PC-9 (cell line): ENCODE measurements at regions not wholly inside any gene's neighbourhood (a gene's known extent, or its start where the extent isn't known, plus 50 kb on each side); places are given as distances from the start of the nearest gene placed in this dataset.

Experiments
- BruUV-seq: library from RNA; stranded (reverse); fragments of 400-500 nt; replicated peaks from 2 replicates; lab custom pipeline; 2021; lab: Mats Ljungman, UMichigan
- CTCF ChIA-PET: fragments of 300-600 bp; sonication (Branson Sonifier 250); formaldehyde crosslinking; loops from one replicate; lab custom pipeline; 2022; ENCODE audit warnings: antibody characterized with exemption; lab: Charles Lee
- POLR2A ChIA-PET: fragments of 300-600 bp; sonication (Branson Sonifier 250); formaldehyde crosslinking; loops from one replicate; lab custom pipeline; 2022; ENCODE audit warnings: antibody characterized with exemption; ENCODE audit not compliant: unreplicated experiment; lab: Charles Lee
- DNase-seq, 2 experiments: peaks; one replicate each; pipeline versions ENCODE4 v3.0.0 to v3.0.0-alpha.2; 2015 to 2022; ENCODE audit warnings: mixed read lengths in 1 of 2
- H2AFZ ChIP-seq: fragments of 200-600 bp; sonication (generic); 2 replicates; pipeline ENCODE4 v1.8.1; 2017; ENCODE audit warnings: antibody characterized with exemption
- H3F3A ChIP-seq: fragments of 200-600 bp; sonication (generic); 2 replicates; pipeline ENCODE4 v1.8.1; 2017; ENCODE audit warnings: antibody characterized with exemption, mild to moderate bottlenecking, low read depth; ENCODE audit not compliant: insufficient read depth
- H3K27ac ChIP-seq: fragments of 200-600 bp; sonication (generic); 2 replicates; pipeline ENCODE4 v1.6.1; 2016; ENCODE audit warnings: mixed run types
- H3K27me3 ChIP-seq: fragments of 200-600 bp; sonication (generic); 2 replicates; pipeline ENCODE4 v1.6.1; 2016; ENCODE audit warnings: low read depth, mixed run types; ENCODE audit not compliant: insufficient read depth
- H3K36me3 ChIP-seq: fragments of 200-600 bp; sonication (generic); 2 replicates; pipeline ENCODE4 v1.6.1; 2016; ENCODE audit warnings: low read depth, mixed run types
- H3K4me1 ChIP-seq: fragments of 200-600 bp; sonication (generic); replicated peaks from 2 replicates; pipeline ENCODE4 v1.6.1; 2016; ENCODE audit warnings: mixed run types; ENCODE audit not compliant: insufficient read depth
- H3K4me2 ChIP-seq: fragments of 200-600 bp; sonication (generic); 2 replicates; pipeline ENCODE4 v1.6.1; 2017; ENCODE audit warnings: mixed run types
- H3K4me3 ChIP-seq: fragments of 200-600 bp; sonication (generic); 2 replicates; pipeline ENCODE4 v1.6.1; 2016; ENCODE audit warnings: mixed run types
- H3K79me2 ChIP-seq: fragments of 200-600 bp; sonication (generic); 2 replicates; pipeline ENCODE4 v1.6.1; 2017; ENCODE audit warnings: low read depth, mixed run types
- H3K9me2 ChIP-seq: fragments of 200-600 bp; sonication (generic); 2 replicates; pipeline ENCODE4 v1.8.1; 2017; ENCODE audit warnings: mild to moderate bottlenecking; ENCODE audit not compliant: insufficient read depth
- H3K9me3 ChIP-seq: fragments of 200-600 bp; sonication (generic); 2 replicates; pipeline ENCODE4 v1.8.1; 2016; ENCODE audit warnings: low read depth; ENCODE audit not compliant: insufficient read depth
- H4K20me1 ChIP-seq: fragments of 200-600 bp; sonication (generic); 2 replicates; pipeline ENCODE4 v1.8.1; 2017; ENCODE audit not compliant: insufficient read depth
- EZH2 ChIP-seq: fragments of 200-600 bp; sonication (generic); IDR thresholded peaks from 2 replicates; pipeline ENCODE4 v1.8.0; 2017; ENCODE audit warnings: antibody characterized with exemption, low read depth
- intact Hi-C: fragments of 100-400 bp; cut with micrococcal nuclease; formaldehyde crosslinking; loops from one replicate; pipeline ENCODE4 v1.10.0; 2022; ENCODE audit not compliant: unreplicated experiment
- TF ChIP-seq, protein P1 (sequence below): fragments of 200-600 bp; sonication (generic); conservative IDR thresholded peaks from 2 replicates; pipeline ENCODE4 v1.6.1; 2017; ENCODE audit warnings: mixed run types, antibody characterized with exemption, mild to moderate bottlenecking, moderate library complexity

- Histone ChIP-seq H3K4me1 (no peaks in the 10 kb centered on the region), H3K79me2 (no peaks in the 10 kb centered on the region), H3K36me3 (no peaks in the 10 kb centered on the region), H3K9me3 (no peaks in the 10 kb centered on the region), H3K4me3 (no peak overlapping the region), H3K27me3 (no peaks in the 10 kb centered on the region), H4K20me1 (no peaks in the 10 kb centered on the region), H3K27ac (no peak overlapping the region), H2AFZ (no peak overlapping the region), H3F3A (no peaks in the 10 kb centered on the region), H3K9me2 (no peaks in the 10 kb centered on the region; the same call in 1 of the 2 replicates), H3K4me2 (no peak overlapping the region)
- DNase-seq = no peak
- TF ChIP-seq, protein P1, sequence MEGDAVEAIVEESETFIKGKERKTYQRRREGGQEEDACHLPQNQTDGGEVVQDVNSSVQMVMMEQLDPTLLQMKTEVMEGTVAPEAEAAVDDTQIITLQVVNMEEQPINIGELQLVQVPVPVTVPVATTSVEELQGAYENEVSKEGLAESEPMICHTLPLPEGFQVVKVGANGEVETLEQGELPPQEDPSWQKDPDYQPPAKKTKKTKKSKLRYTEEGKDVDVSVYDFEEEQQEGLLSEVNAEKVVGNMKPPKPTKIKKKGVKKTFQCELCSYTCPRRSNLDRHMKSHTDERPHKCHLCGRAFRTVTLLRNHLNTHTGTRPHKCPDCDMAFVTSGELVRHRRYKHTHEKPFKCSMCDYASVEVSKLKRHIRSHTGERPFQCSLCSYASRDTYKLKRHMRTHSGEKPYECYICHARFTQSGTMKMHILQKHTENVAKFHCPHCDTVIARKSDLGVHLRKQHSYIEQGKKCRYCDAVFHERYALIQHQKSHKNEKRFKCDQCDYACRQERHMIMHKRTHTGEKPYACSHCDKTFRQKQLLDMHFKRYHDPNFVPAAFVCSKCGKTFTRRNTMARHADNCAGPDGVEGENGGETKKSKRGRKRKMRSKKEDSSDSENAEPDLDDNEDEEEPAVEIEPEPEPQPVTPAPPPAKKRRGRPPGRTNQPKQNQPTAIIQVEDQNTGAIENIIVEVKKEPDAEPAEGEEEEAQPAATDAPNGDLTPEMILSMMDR = no peak
- TF ChIP-seq EZH2 = no peak
- BruUV-seq = no TSS peak
- POLR2A ChIA-PET = no interaction called here
- intact Hi-C loops = no loop called here
- CTCF ChIA-PET = no interaction called here
These were observed 317.6 kb upstream of the ZNF385D start for GRCh38 chr3:22068619-22069018.

GRCh38 chr3:22088204-22088603 is 337.2 kb upstream of the ZNF385D start:
- no peak overlapping the region for H3K4me3 ChIP-seq
- no peak overlapping the region for H2AFZ ChIP-seq
- H3K4me2 ChIP-seq = no peak overlapping the region
- no peaks in the 10 kb centered on the region for H3K9me3 ChIP-seq
- intact Hi-C loops = loop anchor here (10.0 kb wide), 1 partner anchor 877 kb away; no protein-coding TSS in a partner anchor
- 0 out of 2 replicates have a peak, but pooled peaks cover 3% of the 10 kb centered on the region for H3K9me2 ChIP-seq
- no peaks in the 10 kb centered on the region for H4K20me1 ChIP-seq
- ChIA-PET CTCF (no interaction called here), POLR2A (no interaction called here)
- no peaks in the 10 kb centered on the region for H3K36me3 ChIP-seq
- no peak for DNase-seq
- H3K27ac ChIP-seq = no peak overlapping the region
- H3K27me3 ChIP-seq = no peaks in the 10 kb centered on the region
- BruUV-seq = no TSS peak
- H3F3A ChIP-seq = no peaks in the 10 kb centered on the region
- no peaks in the 10 kb centered on the region for H3K79me2 ChIP-seq
- no peaks in the 10 kb centered on the region for H3K4me1 ChIP-seq
- no peak for TF ChIP-seq EZH2
- TF ChIP-seq, protein P1 = no peak

DNA sequence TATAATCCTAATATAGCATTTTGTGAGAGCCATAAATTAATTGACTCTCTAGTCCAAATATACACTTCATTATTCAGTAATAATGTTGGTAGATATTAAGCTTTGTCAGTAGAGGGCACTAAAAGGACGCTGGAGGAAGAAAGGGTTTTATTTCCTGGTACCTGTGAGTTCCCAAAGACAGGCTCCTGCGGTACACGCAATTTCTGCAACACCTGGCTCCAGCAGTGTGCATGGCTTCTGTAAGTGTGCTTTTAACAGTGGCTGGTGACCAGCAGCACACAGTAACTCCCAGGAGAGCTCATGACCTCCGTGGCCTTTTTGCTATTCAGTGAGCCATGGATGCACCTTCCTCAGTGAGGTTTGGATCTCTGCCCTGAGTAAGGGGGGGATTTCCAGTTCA is 338.3 kb upstream of the ZNF385D start:
- DNase-seq = peak in 1 of 2 experiments; percentile 29
- no peaks in the 10 kb centered on the region for H3K4me1 ChIP-seq
- ChIA-PET CTCF (interaction anchor here (0.6 kb wide), 1 partner anchor 854 kb away, joined by 3 read pairs; no protein-coding TSS in a partner anchor), POLR2A (no interaction called here)
- H4K20me1 ChIP-seq = no peaks in the 10 kb centered on the region
- TF ChIP-seq, protein P1 = peak; percentile 68
- TF ChIP-seq EZH2 = no peak
- no peaks in the 10 kb centered on the region for H3K9me3 ChIP-seq
- H2AFZ ChIP-seq = no peak overlapping the region
- 0 out of 2 replicates have a peak, but pooled peaks cover 3% of the 10 kb centered on the region for H3K9me2 ChIP-seq
- H3K4me3 ChIP-seq = no peak overlapping the region
- intact Hi-C loops = loop anchor here (10.0 kb wide), 1 partner anchor 876 kb away; no protein-coding TSS in a partner anchor
- no peak overlapping the region for H3K27ac ChIP-seq
- peak overlapping the region; percentile 12; the same call in 1 of the 2 replicates for H3K4me2 ChIP-seq
- H3F3A ChIP-seq = no peaks in the 10 kb centered on the region
- no peaks in the 10 kb centered on the region for H3K27me3 ChIP-seq
- no peaks in the 10 kb centered on the region for H3K79me2 ChIP-seq
- BruUV-seq = no TSS peak
- no peaks in the 10 kb centered on the region for H3K36me3 ChIP-seq
